Liver (tissue), 7 donors: ENCODE measurements at regions not wholly inside any gene's neighbourhood (a gene's known extent, or its start where the extent isn't known, plus 50 kb on each side); places are given as distances from the start of the nearest gene placed in this dataset.

ENCODE experiments used
- DNase-seq: peaks from one replicate; pipeline ENCODE4 v3.0.0-alpha.2; 2017; ENCODE audit warnings: low spot score
- H3K27ac ChIP-seq, 2 donors: one replicate each; pipeline ENCODE4 v1.7.0; 2013; ENCODE audit warnings: inconsistent platforms in 2 of 2, low read length in 2 of 2, control low read depth in 1 of 2, low read depth in 1 of 2, mild to moderate bottlenecking in 1 of 2
- H3K27me3 ChIP-seq, 4 donors: one replicate each; pipeline versions ENCODE4 v1.6.1 to v1.7.0; 2013; ENCODE audit warnings: low read length in 3 of 4, inconsistent platforms in 1 of 4, mild to moderate bottlenecking in 1 of 4, moderate library complexity in 1 of 4; ENCODE audit not compliant: control insufficient read depth in 4 of 4, insufficient read depth in 4 of 4
- H3K36me3 ChIP-seq, 4 donors: one replicate each; pipeline versions ENCODE4 v1.6.1 to v1.7.0; 2013; ENCODE audit warnings: low read length in 3 of 4, mild to moderate bottlenecking in 3 of 4, low read depth in 1 of 4, moderate library complexity in 1 of 4; ENCODE audit not compliant: control insufficient read depth in 4 of 4, insufficient read depth in 3 of 4
- H3K4me1 ChIP-seq, 4 donors: one replicate each; pipeline versions ENCODE4 v1.6.1 to v1.7.0; 2013; ENCODE audit warnings: low read length in 3 of 4, mild to moderate bottlenecking in 3 of 4, moderate library complexity in 1 of 4; ENCODE audit not compliant: control insufficient read depth in 4 of 4, insufficient read depth in 4 of 4
- H3K4me3 ChIP-seq, 3 donors: one replicate each; pipeline versions ENCODE4 v1.6.1 to v1.7.0; 2013; ENCODE audit warnings: low read length in 3 of 3, control low read depth in 1 of 3, low read depth in 1 of 3, mild to moderate bottlenecking in 1 of 3
- H3K9ac ChIP-seq, 2 donors: one replicate each; pipeline ENCODE4 v1.7.0; 2013; ENCODE audit warnings: low read length in 2 of 2, mild to moderate bottlenecking in 2 of 2, moderate library complexity in 2 of 2, control low read depth in 1 of 2, low read depth in 1 of 2
- H3K9me3 ChIP-seq, 4 donors: one replicate each; pipeline versions ENCODE4 v1.6.1 to v1.7.0; 2013; ENCODE audit warnings: low read length in 3 of 4; ENCODE audit not compliant: control insufficient read depth in 4 of 4
- EGR1 ChIP-seq, 2 donors: IDR thresholded peaks; 2 replicates each; pipeline ENCODE4 v1.6.1; 2016 to 2018; ENCODE audit warnings: antibody characterized with exemption in 2 of 2, low read depth in 2 of 2
- FOXA1 ChIP-seq: IDR thresholded peaks from 2 replicates; pipeline ENCODE4 v1.6.1; 2016; ENCODE audit warnings: antibody characterized with exemption
- FOXA2 ChIP-seq: IDR thresholded peaks from 2 replicates; pipeline ENCODE4 v1.6.1; 2016; ENCODE audit warnings: antibody characterized with exemption
- GABPA ChIP-seq, 2 donors: IDR thresholded peaks in 1 of 2; conservative IDR thresholded peaks in 1 of 2; 2 replicates each; pipeline ENCODE4 v1.6.1; 2016; ENCODE audit warnings: antibody characterized with exemption in 2 of 2, mild to moderate bottlenecking in 1 of 2, moderate library complexity in 1 of 2
- HNF4A ChIP-seq, 2 donors: conservative IDR thresholded peaks; 2 replicates each; pipeline ENCODE4 v1.6.1; 2016; ENCODE audit warnings: antibody characterized with exemption in 2 of 2, mild to moderate bottlenecking in 2 of 2
- HNF4G ChIP-seq: IDR thresholded peaks from 2 replicates; pipeline ENCODE4 v1.6.1; 2016; ENCODE audit warnings: antibody characterized with exemption
- JUND ChIP-seq, 2 donors: IDR thresholded peaks; 2 replicates each; pipeline ENCODE4 v1.6.1; 2016; ENCODE audit warnings: antibody characterized with exemption in 2 of 2
- NR2F2 ChIP-seq: IDR thresholded peaks from 2 replicates; pipeline ENCODE4 v1.6.1; 2016; ENCODE audit warnings: antibody characterized with exemption
- RAD21 ChIP-seq, 2 donors: IDR thresholded peaks; 2 replicates each; pipeline ENCODE4 v1.6.1; 2016; ENCODE audit warnings: antibody characterized with exemption in 2 of 2, mild to moderate bottlenecking in 2 of 2
- RXRA ChIP-seq, 2 donors: IDR thresholded peaks; 2 replicates each; pipeline ENCODE4 v1.6.1; 2017 to 2018; ENCODE audit warnings: antibody characterized with exemption in 2 of 2, mild to moderate bottlenecking in 1 of 2
- SP1 ChIP-seq: IDR thresholded peaks from 2 replicates; pipeline ENCODE4 v1.6.1; 2018; ENCODE audit warnings: antibody characterized with exemption, mild to moderate bottlenecking
- TAF1 ChIP-seq: conservative IDR thresholded peaks from 2 replicates; pipeline ENCODE4 v1.6.1; 2016; ENCODE audit warnings: antibody characterized with exemption, mild to moderate bottlenecking
- WGBS: extraction: QIAGEN DNeasy Blood & Tissue Kit; methylation state at CpG from one replicate; pipeline ENCODE4 v1.1.7; 2013; 5-methylcytosine and 5-hydroxymethylcytosine counted together
- TF ChIP-seq, protein P1 (sequence below): IDR thresholded peaks from 2 replicates; pipeline ENCODE4 v1.6.1; 2016; ENCODE audit warnings: antibody characterized with exemption
- TF ChIP-seq, protein P2 (sequence below): IDR thresholded peaks from 2 replicates; pipeline ENCODE4 v1.6.1; 2016; ENCODE audit warnings: antibody characterized with exemption, mild to moderate bottlenecking
- TF ChIP-seq, protein P3 (sequence below): IDR thresholded peaks from 2 replicates; pipeline ENCODE4 v1.6.1; 2016; ENCODE audit warnings: antibody characterized with exemption
- TF ChIP-seq, protein P4 (sequence below): IDR thresholded peaks from 2 replicates; pipeline ENCODE4 v1.6.1; 2016; ENCODE audit warnings: antibody characterized with exemption
- donor health status: healthy.
- donor health status: healthy.
- donor health status: healthy.
- donor health status: healthy.

DNA sequence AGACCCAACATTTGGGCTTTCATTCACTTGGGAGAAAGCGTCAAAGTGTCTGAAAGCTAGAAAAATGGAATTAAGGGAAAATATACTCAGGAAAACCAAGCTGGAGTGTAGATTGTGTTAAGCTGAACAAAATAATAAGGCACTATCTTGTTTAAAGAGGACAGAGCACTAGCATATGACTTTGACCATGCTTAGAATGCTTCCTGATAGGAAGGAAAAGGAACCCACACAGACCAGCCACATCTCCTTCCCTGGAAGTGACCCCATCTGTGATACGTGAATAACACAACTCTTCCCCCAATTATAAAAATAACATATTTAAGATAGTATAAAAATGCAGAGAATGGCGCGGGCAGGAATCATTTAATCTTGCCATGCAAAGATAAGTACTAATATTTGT lies 94.7 kb upstream of the BCL2L14 start:
- TF ChIP-seq, protein P1, sequence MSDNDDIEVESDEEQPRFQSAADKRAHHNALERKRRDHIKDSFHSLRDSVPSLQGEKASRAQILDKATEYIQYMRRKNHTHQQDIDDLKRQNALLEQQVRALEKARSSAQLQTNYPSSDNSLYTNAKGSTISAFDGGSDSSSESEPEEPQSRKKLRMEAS: peak; percentile 16
- TF ChIP-seq GABPA (IDR thresholded peaks at IDR 0.05 in 1 of 2, conservative IDR thresholded peaks at IDR 0.05 in 1 of 2): no peak
- DNase-seq: no peak
- WGBS: 62% methylated on average over 4 of the region's 4 CpGs

DNA sequence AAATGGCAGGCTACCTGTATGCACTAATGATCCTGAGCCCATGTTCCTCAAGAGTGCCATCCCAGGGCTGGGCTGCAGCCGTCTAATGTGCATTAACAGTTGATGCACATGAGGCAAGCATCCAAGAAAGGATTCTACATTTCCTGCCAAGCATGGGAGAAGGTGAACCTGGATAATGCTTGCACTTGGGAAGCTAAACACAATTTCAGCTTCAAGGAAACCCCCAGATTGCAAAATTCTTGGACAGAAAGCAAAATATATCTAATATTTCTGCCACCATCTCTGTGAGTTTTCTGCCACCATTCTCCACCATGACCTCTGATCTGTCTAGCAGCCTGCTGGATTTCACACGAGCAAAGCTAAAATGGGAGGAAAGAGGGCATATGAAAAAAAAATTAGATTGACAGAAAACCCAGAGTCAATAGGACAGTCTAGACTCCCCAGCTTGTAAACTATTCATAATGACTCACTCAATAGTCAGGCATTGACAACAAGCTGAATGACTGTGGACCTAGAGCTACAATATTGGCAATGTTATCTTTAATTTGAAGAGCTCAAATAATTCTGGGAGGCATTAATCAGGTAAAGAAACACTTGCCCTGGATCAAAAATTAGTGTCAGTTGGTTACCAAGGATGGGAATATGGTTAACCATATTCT lies 91.9 kb upstream of the BCL2L14 start:
- Histone ChIP-seq H3K9ac (no peak overlapping the region), H3K27ac (no peak overlapping the region), H3K27me3 (no peaks in the 10 kb centered on the region), H3K9me3 (no peaks in the 10 kb centered on the region), H3K36me3 (no peaks in the 10 kb centered on the region), H3K4me3 (no peak overlapping the region), H3K4me1 (no peaks in the 10 kb centered on the region)
- WGBS: 69% methylated on average over 2 of the region's 2 CpGs
- TF ChIP-seq HNF4G (no peak), RXRA (IDR thresholded peaks at IDR 0.05) (no peak), GABPA (IDR thresholded peaks at IDR 0.05 in 1 of 2, conservative IDR thresholded peaks at IDR 0.05 in 1 of 2) (no peak), FOXA2 (no peak), FOXA1 (no peak), NR2F2 (no peak), JUND (IDR thresholded peaks at IDR 0.05) (no peak), EGR1 (IDR thresholded peaks at IDR 0.05; ENCODE audit: low read depth in 2 of 2) (no peak), RAD21 (IDR thresholded peaks at IDR 0.05) (no peak), HNF4A (conservative IDR thresholded peaks at IDR 0.05) (no peak), TAF1 (no peak), SP1 (no peak)
- TF ChIP-seq, protein P2, sequence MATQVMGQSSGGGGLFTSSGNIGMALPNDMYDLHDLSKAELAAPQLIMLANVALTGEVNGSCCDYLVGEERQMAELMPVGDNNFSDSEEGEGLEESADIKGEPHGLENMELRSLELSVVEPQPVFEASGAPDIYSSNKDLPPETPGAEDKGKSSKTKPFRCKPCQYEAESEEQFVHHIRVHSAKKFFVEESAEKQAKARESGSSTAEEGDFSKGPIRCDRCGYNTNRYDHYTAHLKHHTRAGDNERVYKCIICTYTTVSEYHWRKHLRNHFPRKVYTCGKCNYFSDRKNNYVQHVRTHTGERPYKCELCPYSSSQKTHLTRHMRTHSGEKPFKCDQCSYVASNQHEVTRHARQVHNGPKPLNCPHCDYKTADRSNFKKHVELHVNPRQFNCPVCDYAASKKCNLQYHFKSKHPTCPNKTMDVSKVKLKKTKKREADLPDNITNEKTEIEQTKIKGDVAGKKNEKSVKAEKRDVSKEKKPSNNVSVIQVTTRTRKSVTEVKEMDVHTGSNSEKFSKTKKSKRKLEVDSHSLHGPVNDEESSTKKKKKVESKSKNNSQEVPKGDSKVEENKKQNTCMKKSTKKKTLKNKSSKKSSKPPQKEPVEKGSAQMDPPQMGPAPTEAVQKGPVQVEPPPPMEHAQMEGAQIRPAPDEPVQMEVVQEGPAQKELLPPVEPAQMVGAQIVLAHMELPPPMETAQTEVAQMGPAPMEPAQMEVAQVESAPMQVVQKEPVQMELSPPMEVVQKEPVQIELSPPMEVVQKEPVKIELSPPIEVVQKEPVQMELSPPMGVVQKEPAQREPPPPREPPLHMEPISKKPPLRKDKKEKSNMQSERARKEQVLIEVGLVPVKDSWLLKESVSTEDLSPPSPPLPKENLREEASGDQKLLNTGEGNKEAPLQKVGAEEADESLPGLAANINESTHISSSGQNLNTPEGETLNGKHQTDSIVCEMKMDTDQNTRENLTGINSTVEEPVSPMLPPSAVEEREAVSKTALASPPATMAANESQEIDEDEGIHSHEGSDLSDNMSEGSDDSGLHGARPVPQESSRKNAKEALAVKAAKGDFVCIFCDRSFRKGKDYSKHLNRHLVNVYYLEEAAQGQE: no peak
- TF ChIP-seq, protein P3, sequence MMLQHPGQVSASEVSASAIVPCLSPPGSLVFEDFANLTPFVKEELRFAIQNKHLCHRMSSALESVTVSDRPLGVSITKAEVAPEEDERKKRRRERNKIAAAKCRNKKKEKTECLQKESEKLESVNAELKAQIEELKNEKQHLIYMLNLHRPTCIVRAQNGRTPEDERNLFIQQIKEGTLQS: no peak
- TF ChIP-seq, protein P4, sequence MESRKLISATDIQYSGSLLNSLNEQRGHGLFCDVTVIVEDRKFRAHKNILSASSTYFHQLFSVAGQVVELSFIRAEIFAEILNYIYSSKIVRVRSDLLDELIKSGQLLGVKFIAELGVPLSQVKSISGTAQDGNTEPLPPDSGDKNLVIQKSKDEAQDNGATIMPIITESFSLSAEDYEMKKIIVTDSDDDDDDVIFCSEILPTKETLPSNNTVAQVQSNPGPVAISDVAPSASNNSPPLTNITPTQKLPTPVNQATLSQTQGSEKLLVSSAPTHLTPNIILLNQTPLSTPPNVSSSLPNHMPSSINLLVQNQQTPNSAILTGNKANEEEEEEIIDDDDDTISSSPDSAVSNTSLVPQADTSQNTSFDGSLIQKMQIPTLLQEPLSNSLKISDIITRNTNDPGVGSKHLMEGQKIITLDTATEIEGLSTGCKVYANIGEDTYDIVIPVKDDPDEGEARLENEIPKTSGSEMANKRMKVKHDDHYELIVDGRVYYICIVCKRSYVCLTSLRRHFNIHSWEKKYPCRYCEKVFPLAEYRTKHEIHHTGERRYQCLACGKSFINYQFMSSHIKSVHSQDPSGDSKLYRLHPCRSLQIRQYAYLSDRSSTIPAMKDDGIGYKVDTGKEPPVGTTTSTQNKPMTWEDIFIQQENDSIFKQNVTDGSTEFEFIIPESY: no peak
- TF ChIP-seq, protein P1: no peak
- no peak for DNase-seq

More for the DNA sequence above, 94.7 kb upstream of the BCL2L14 start:
- Histone ChIP-seq H3K27me3 (no peaks in the 10 kb centered on the region), H3K4me1 (no peaks in the 10 kb centered on the region), H3K27ac (no peak overlapping the region), H3K4me3 (no peak overlapping the region), H3K36me3 (no peaks in the 10 kb centered on the region), H3K9ac (no peak overlapping the region), H3K9me3 (no peaks in the 10 kb centered on the region)
